NB4 (cell line): ENCODE measurements at regions not wholly inside any gene's neighbourhood (a gene's known extent, or its start where the extent isn't known, plus 50 kb on each side); places are given as distances from the start of the nearest gene placed in this dataset.
A peak's percentile ranks its signal among the peaks of the same experiment; 100 is the strongest.
"Not testable (repeated sequence)": the region's sequence is repeated elsewhere in the genome, so short reads cannot be mapped to it uniquely, and the experiment has no call there.

ENCODE experiments used
- DNase-seq: peaks from one replicate; pipeline ENCODE4 v3.0.0; 2010; ENCODE audit warnings: low read depth
- H3K4me3 ChIP-seq: one replicate; pipeline ENCODE4 v1.5.1; 2011; ENCODE audit warnings: mild to moderate bottlenecking, low read depth, low read length, moderate library complexity
- MYC ChIP-seq: IDR thresholded peaks from 2 replicates; pipeline ENCODE4 v1.6.1; 2011; ENCODE audit warnings: low read depth, low read length
- POLR2A ChIP-seq: IDR thresholded peaks from 2 replicates; pipeline ENCODE4 v1.6.1; 2011; ENCODE audit warnings: mild to moderate bottlenecking; ENCODE audit not compliant: insufficient read length; ENCODE audit errors: extremely low read depth
- TF ChIP-seq, protein P1 (sequence below): IDR thresholded peaks from 2 replicates; pipeline ENCODE4 v1.6.1; 2011; ENCODE audit warnings: low read depth, low read length
- TF ChIP-seq, protein P2 (sequence below): IDR thresholded peaks from one replicate; pipeline ENCODE4 v1.5.1; 2012; ENCODE audit warnings: low read depth, low read length

DNA sequence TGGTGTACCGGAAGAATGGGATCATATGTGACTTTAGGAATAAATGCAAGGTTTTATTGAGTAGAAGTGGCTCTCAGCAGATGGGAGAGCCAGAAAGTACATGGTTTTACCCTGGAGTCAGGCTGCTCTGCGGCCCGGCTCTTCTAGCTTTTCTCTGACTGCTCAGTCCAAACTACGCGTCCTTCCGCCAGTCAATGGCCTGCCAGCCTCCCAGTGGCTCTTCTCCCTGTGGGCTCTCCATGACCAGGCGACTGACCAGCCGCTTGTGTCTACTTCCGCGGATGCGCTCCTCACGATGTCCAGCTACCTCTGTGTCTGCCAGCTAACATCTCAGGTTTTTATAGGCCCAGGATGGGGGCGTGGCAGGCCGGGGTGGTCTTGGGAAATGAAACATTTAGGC is 220.4 kb downstream of the VAPA start:
- H3K4me3 ChIP-seq: no peak overlapping the region
- no peak for DNase-seq
- no peak for TF ChIP-seq MYC
- TF ChIP-seq, protein P1, sequence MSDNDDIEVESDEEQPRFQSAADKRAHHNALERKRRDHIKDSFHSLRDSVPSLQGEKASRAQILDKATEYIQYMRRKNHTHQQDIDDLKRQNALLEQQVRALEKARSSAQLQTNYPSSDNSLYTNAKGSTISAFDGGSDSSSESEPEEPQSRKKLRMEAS: no peak
- TF ChIP-seq, protein P2, sequence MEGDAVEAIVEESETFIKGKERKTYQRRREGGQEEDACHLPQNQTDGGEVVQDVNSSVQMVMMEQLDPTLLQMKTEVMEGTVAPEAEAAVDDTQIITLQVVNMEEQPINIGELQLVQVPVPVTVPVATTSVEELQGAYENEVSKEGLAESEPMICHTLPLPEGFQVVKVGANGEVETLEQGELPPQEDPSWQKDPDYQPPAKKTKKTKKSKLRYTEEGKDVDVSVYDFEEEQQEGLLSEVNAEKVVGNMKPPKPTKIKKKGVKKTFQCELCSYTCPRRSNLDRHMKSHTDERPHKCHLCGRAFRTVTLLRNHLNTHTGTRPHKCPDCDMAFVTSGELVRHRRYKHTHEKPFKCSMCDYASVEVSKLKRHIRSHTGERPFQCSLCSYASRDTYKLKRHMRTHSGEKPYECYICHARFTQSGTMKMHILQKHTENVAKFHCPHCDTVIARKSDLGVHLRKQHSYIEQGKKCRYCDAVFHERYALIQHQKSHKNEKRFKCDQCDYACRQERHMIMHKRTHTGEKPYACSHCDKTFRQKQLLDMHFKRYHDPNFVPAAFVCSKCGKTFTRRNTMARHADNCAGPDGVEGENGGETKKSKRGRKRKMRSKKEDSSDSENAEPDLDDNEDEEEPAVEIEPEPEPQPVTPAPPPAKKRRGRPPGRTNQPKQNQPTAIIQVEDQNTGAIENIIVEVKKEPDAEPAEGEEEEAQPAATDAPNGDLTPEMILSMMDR: no peak
- TF ChIP-seq POLR2A: no peak

DNA sequence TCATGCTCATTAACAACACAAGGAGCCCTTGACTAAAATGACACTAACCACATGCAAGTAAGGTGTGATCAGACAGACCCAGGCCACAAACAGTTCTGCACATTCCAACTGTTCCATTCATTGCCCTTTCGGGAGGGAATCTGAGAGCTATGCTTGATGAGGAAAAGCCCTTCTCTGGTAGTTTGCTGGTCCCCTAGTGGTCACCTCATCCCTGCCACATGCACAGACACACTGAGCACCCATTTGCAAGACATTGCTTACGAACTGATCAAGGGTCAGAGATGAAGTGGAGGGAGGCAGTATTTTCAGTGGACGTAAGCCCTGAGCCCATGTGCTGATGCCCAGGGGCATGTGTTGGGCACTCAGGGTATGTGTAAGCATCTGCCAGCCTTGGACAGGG is 220.9 kb downstream of the VAPA start:
- not testable (repeated sequence) for DNase-seq

DNA sequence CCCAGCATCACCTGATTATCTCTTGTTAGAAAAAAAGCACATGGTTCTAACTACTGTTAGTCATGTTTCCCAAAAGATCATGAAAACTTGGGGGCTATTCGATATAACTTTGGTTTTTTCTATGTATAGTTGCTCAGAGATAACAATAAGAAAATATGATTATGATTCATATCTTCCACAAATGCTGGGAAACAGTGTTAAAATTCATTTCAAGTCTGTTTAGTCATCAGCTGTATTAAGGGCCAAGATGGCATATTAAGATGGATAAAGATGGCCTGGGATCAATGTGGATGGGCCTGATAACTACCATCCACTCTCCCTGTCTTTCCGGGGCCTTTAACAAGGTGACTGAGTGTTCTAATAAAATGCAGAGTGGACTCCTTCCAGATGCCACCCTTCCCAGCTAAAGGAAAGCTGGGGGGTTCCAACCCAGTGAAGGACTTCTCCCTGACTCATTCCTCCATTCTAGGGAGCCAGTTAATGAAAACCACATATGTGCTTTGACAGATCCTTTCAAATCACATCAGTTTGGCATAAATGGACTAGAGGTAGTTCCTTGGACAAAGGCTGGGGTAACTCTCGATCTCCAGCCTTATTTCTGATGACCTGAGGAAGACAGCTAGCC is 221.6 kb downstream of the VAPA start:
- no peak for TF ChIP-seq POLR2A
- no peak for TF ChIP-seq MYC
- TF ChIP-seq, protein P2: no peak
- TF ChIP-seq, protein P1: no peak
- no peak for DNase-seq
- no peak overlapping the region for H3K4me3 ChIP-seq

More for the DNA sequence above, 220.9 kb downstream of the VAPA start:
- TF ChIP-seq, protein P2: peak; percentile 12
- H3K4me3 ChIP-seq: not testable (repeated sequence)

DNA sequence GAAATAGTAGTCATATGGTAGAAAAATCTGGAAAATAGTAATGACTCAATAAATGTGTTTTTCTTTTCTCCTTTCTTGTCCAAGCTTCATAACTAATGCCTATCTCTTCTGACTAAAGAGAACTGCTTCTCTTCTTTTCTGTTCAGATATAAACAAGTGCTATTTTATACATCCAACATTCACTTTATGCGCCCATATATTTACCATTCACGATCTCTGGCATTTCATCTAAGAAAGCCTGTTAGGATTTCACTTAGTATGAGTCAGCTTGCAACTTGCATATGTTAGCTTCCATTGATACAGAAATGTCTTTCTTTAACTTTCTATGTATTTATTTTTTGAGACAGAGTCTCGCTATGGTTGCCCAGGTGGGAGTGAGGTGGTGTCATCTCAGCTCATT is 224.9 kb downstream of the VAPA start:
- no peak overlapping the region for H3K4me3 ChIP-seq
- DNase-seq: no peak
- no peak for TF ChIP-seq POLR2A
- TF ChIP-seq, protein P2: no peak
- no peak for TF ChIP-seq MYC
- TF ChIP-seq, protein P1: no peak

DNA sequence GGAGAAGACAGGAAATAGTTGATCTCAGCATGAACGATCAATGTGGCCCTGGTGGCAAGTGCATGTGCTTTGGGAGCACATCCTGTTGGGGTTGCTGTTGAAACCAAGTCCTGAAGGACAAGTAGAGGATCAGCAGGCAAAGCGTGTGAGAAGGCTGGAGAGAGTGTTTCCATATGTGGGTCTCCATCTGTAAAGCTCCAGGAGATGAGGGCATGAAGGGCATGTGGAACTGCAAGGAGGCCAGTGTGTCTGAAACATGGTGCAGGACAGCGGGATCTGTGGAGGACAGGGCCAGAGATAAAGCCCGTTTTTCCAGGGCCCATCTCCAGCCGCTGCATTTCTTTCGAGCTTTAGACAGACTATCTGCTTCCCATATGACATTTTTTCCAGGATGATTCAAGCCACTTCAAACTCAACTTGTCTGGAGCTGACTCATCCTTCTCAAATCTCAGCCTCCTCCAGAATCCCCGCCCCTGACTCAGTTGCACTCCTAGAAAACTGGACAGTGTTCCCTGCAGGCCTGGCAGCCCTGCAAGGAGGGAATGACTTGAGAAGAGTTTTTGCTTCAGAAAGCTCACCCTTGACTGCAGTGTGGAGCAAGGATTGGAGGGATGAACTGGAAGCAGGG is 226.1 kb downstream of the VAPA start:
- TF ChIP-seq POLR2A (no peak), MYC (no peak)
- no peak overlapping the region for H3K4me3 ChIP-seq
- DNase-seq: peak; percentile 11

DNA sequence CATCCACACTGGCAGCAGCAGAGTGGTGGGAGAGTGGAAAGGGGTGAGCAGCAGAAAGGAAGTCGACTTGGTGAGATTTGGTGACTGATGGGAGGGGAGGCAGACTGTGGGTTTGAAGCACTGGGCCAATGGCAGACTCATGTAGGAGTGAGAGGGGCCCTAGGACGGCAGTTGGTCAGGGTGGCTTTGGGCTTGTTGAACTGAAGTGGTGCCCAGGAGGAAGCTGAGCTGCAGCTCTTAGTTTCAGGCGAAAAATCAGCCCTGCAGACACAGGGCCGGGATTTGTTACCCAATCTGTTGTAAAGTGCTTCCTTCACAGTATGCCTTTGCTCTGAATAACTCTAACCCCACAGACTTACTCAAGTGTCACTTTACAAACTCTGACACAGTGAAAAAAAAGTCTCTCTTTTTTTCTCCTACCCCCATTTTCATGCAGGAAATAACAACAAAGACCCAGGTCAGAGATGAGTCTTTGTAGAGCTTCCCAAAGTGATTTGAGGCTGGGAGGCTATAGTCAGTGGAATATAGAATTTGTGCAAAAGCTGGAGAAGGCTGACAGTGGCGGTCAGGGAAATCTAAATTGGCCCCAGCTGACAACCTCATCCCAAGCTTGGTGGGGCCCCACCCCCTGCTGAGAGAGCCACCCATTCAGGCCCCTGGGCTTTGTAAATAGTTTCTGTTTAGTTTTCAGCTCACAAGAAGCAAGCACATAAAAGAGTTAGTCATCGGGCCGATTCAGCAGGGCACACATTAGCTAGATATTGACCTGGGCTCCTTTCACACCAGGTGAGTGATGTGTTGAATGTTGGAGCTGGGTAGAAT is 226.9 kb downstream of the VAPA start:
- peak; percentile 87 for DNase-seq
- TF ChIP-seq MYC: no peak
- TF ChIP-seq, protein P1: no peak
- H3K4me3 ChIP-seq: no peak overlapping the region
